Endometrium (tissue), 2 donors: ENCODE measurements at regions not wholly inside any gene's neighbourhood (a gene's known extent, or its start where the extent isn't known, plus 50 kb on each side); places are given as distances from the start of the nearest gene placed in this dataset.
A peak's percentile ranks its signal among the peaks of the same experiment; 100 is the strongest.
"Not testable (repeated sequence)": the region's sequence is repeated elsewhere in the genome, so short reads cannot be mapped to it uniquely, and the experiment has no call there.

ENCODE experiments used
- FAIRE-seq: peaks from 2 replicates; lab custom pipeline; 2012; peaks lifted over from hg19 to GRCh38; lab: Jason Lieb, UNC
- donor health status: control.
- donor health status: control.

DNA sequence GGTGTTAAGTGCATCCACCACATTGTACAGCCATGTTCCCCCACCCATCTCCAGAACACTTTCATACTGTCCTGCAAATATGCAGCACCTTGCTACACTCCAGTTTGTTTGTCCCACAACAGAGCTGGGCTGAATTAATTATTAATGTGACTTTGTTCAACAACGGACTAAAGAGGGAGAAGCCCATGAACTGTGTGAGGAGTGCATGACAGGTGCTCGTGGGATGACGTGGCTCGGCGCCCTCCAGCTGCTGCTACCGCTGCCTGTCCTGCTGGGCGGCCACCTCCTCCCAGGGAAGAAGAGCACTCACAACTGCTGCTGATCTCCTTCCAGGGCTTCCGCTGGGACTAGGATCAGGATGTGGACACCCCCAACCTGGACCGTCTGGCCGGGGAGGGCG, 111.2 kb upstream of the DEFB108B start:
- not testable (repeated sequence) for FAIRE-seq

DNA sequence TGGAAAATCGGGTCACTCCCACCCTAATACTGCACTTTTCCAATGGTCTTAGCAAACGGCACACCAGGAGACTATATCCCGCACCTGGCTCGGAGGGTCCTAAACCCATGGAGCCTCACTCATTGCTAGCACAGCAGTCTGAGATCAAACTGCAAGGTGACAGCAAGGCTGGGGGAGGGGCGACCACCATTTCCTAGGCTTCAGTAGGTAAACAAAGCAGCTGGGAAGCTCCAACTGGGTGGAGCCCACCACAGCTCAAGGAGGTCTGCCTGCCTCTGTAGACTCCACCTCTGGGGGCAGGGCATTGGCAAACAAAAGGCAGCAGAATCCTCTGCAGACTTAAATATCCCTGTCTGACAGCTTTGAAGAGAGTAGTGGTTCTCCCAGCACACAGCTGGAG, 109.0 kb upstream of the DEFB108B start:
- not testable (repeated sequence) for FAIRE-seq

DNA sequence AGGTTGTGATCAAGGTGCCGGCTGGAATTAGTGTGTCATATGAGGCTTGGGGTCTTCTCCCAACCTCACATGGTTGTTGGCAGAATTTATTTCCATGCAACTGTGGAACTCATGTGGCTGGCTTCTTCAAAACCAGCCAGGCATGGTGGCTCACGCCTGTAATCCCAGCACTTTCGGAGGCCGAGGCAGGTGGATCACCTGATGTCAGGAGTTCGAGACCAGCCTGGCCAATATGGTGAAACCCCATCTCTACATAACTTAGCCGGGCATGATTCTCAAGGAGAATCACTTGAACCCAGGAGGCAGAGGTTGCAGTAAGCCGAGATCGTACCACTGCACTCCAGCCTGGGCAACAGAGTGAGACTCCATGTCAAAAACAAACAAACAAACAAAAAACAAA, 102.3 kb upstream of the DEFB108B start:
- not testable (repeated sequence) for FAIRE-seq

DNA sequence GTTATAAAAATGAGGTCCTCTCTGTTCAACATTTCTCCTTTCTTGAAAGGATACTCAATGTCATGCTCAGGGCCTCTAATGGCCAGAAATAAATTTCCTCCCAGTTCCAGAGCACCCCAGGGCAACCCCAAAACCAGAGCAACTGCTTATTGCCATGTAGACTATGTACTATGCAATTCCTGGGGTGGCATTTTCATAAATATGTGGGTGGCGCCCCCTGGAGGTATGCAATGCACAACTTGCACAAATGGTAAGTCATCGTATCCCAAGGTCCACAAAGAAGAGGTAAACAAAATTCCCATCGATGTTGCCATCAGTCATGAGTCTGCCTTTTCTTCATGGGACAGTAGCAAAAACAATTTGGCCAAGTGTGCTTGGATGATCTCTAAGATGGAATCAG, 98.6 kb upstream of the DEFB108B start:
- FAIRE-seq: not testable (repeated sequence)

DNA sequence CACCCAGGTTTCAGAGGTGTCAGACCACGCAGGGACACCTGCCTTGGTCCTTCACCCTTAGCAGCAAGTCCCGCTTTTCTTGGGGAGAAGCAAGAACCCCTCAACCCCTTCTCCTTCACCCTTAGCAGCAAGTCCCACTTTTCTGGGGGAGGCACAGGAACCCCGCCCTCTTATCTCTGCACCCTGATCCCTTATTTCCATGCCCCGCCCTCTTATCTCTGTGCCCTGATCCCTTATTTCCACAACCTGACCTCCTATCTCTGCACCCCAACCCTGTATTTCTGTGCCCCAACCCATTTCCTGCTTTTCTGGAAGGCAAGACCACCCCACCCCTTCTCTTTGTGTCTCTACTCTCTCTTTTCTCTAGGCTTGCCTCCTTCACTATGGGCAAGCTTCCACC, 94.7 kb upstream of the DEFB108B start:
- not testable (repeated sequence) for FAIRE-seq

DNA sequence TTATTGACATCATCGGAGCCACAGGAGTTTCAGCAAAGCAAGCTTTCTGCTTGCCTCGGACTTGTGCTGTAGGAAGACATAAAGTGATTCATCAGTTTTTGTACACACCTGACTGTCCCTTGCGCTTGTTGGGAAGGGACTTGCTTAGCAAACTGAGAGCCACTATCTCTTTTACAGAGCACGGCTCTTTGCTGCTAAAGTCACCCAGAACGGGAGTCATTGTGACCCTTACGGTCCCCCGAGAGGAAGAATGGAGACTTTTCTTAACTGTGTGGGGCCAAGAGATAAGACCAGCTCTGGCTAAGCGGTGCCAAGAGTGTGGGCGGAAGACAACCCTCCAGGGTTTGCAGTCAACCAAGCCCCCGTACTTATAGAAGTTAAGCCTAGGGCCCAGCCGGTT, 89.6 kb upstream of the DEFB108B start:
- not testable (repeated sequence) for FAIRE-seq

DNA sequence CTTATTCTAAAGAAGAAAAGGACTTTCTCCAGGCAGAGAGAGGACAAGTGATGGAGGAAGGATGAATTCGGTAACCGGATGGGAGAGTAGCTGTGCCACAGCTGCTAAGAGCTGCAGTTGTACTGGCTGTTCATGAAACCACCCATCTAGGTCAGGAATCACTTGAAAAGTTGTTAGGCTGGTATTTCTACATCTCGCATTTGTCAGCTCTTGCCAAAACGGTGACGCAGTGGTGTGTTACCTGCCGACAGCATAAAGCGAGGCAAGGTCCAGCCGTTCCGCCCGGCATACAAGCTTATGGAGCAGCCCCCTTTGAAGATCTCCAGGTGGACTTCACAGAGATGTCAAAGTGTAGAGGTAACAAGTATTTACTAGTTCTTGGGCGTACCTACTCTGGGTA, 87.3 kb upstream of the DEFB108B start:
- FAIRE-seq: not testable (repeated sequence)

DNA sequence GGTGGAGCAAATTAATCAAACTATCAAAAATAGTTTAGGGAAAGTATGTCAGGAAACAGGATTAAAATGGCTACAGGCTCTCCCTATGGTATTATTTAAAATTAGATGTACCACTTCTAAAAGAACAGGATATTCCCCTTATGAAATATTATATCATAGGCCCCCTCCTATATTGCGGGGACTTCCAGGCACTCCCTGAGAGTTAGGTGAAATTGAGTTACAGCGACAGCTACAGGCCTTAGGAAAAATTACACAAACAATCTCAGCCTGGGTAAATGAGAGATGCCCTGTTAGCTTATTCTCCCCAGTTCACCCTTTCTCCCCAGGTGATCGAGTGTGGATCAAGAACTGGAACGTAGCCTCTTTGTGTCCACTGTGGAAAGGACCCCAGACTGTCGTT, 86.7 kb upstream of the DEFB108B start:
- FAIRE-seq: not testable (repeated sequence)

DNA sequence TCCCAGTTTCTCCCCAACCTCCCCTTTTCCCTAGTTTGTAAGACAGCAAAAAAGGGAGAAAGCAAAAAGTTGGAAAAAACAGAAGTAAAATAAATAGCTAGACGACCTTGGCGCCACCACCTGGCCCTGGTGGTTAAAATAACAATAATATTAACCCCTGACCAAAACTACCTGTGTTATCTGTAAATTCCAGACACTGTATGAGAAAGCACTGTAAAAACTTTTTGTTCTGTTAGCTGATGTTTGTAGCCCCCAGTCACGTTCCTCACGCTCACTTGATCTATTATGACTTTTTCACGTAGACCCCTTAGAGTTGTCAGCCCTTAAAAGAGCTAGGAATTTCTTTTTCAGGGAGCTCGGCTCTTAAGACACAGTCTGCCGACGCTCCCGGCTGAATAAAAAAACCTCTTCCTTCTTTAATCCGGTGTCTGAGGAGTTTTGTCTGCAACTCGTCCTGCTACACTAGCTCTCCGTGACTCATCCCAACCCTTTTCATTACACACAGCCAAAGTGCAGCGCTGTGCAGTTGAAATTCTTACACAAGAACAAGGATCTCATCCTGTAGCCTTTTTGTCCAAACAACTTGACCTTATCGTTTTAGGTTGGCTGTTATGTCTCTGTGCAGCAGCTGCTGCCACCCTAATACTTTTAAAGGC, 83.9 kb upstream of the DEFB108B start:
- FAIRE-seq: not testable (repeated sequence)

DNA sequence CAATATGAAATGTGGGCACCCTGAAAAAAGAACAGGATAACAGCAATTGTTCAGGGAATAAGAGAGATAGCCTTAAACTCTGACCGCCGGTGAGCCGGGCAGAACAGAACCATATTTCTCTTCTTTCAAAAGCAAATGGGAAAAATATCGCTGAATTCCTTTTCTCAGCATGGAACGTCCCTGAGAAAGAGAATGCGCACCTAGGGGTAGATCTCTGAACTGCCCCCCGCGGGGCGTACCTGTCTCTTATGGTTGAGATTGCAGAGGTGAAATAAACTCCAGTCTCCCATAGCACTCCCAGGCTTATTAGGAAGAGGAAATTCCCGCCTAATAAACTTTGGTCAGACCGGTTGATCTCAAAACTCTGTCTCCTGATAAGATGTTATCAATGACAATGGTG, 82.1 kb upstream of the DEFB108B start:
- FAIRE-seq: not testable (repeated sequence)

DNA sequence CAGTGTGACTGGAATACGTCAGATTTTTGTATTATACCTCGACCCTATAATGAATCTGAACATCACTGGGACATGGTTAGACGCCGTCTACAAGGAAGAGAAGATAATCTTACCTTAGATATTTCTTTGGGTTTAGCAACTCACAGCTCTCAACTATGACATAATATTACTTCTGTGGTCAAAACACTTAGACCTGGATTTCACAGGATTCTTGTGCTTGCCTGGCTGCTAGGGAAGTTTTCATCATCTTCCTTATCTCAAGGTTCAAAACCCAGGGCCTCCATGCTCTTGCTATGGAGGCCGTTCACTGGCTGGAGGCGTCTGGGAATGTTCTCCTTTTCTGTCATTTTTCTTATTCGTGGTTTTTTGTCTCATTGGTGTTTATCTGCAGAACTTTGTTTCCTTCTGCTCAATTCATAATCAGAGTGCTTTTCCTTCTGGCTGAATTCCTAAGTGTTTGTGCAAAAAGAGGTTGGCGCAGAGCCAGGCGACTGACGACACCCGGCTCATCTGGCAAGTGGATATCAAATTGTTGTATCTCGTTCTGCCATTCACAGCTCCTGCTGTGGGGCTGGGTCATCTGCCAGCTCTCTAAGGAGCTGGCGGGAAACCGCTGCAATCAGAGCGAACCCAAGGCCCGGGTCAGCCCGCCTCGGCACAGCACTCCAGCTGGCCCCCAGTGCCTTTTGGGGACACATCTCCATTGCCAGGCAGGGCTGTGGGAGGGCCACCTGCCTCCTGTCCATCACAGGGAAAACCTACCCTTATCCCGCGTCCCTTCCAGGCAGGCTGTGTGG, 68.1 kb upstream of the DEFB108B start:
- not testable (repeated sequence) for FAIRE-seq

DNA sequence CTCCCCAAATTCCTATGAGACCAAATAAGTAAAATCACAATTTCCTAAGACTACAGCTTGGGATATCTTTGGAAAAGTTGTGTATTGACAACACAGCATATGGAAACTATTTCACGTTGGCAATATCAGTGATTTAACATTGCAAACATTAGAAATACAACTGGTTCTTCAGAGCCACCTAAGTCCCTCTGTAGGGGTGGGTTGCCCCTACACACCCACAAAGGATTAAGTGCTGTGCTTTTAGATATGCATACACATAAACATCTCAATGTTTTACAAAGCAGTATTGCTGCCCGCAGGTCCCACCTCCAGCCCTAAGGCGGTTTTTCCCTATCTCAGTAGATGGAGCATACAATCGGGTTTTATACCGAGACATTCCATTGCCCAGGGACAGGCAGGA, 66.0 kb upstream of the DEFB108B start:
- not testable (repeated sequence) for FAIRE-seq

DNA sequence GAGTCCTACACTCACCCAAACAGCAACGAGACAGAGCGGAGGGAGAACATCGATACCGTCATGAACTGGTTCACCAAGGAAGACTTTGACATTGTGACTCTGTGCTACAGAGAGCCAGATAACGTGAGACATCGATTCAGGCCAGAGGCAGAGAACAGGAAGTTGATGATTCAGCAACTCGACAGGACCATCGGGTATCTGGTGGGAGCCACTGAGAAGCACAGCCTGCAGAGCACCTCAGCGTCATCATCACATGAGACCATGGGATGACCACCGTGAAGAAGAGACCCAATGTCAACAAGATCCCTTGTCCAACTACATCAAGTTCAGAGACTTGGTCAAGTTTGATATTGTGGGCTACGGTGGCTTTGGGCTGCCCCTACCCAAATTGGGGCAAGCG, 60.8 kb upstream of the DEFB108B start:
- FAIRE-seq: not testable (repeated sequence)

DNA sequence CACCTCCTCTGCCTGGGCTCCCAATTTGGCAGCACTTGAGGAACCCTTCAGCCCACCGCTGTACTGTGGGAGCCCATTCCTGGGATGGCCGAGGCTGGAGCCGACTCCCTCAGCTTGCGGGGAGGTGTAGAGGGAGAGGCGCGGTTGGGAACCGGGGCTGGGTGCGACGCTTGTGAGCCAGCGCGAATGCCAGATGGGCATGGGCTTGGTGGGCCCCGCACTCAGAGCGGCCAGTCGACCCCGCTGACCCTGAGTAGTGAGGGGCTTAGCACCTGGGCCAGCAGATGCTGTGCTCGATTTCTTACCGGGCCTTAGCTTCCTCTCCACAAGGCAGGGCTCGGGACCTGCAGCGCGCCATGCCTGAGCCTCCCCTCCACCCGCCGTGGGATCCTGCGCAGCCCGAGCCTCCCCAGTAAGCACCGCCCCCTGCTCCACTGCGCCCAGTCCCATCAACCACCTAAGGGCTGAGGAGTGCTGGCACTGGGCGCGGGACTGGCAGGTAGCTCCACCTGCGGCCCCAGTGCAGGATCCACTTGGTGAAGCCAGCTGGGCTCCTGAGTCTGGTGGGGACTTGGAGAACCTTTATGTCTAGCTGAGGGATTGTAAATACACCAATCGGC, 58.3 kb upstream of the DEFB108B start:
- no peak for FAIRE-seq

DNA sequence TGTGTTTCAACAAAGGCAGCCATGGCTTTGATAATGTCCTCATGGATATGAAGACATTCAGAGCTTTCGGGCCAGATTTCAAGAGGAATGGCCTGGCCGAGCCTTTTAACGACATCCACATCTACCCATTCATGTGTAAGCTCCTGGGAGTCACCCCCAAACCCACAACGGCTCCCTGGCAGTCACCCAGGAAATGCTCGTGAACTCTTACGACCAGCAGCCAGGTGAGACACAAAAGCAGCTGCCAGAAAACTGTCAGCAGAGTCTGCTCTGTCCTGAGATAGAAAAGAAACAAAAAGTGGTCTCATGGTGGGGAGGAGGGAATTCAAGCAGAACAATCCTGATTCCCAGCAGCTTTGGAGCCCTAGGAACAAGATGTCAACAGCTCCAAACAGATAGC, 52.9 kb upstream of the DEFB108B start:
- peak; percentile 29 for FAIRE-seq

DNA sequence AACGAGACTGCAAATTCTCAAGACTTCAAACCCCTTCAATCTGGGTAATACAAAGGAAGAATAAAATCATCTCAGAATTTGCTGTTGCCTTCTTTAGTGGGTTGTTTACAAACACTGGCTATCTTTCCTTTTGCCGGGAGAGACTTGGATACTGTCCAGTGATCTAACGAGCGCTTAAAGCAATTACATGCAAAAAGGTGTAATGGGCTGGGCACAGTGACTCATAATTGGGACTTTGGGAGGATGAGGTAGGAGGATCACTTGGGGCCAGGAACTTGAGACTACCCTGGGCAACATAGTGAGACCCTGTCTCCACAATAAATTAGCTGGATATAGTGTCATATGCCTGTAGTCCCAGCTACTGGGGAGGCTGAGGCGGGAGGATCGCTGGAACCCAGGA, 52.2 kb upstream of the DEFB108B start:
- not testable (repeated sequence) for FAIRE-seq

DNA sequence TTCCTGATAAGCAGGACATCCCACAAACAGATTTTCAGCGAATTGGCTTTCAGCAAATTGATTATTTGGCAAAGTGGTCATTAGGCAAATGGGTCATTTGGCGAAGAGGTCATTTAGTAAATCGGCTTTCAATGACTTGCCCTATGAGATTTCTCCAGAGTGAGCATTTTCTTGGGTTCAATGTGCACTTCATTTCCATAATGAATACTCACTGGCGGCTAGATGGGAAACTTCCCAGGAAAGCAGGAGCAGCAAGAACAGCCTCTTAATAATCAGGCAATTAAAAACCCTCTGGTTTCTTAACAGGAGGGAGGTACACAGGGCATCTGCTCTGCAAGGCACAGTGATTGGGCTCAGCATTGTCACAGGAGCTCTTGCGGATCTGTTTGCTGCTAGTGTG, 51.5 kb upstream of the DEFB108B start:
- FAIRE-seq: not testable (repeated sequence)

DNA sequence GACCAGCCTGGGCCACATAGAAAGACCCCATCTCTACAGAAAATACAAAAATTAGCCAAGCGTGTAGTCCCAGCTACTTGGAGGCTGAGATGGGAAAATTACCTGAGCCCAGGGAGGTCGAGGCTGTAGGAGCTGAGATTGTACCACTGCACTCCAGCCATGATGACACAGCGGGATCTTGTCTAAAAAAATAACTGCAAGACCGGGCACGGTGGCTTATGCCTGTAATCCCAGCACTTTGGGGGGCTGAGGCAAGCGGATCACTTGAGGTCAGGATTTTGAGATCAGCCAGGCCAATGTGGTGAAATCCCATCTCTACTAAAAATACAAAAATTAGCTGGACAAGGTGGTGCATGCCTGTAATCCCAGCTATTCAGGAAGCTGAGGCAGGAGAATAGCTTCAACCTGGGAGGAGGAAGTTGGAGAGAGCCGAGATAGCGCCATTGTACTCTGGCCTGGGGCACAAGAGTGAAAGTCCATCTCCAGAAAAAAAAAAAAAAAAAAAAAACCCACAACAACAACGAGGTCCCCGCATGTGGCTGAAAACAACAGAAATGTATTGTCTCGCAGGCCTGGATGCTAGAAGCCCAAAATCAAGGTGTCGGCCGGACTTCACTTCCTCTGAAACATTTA, 50.7 kb upstream of the DEFB108B start:
- FAIRE-seq: not testable (repeated sequence)

DNA sequence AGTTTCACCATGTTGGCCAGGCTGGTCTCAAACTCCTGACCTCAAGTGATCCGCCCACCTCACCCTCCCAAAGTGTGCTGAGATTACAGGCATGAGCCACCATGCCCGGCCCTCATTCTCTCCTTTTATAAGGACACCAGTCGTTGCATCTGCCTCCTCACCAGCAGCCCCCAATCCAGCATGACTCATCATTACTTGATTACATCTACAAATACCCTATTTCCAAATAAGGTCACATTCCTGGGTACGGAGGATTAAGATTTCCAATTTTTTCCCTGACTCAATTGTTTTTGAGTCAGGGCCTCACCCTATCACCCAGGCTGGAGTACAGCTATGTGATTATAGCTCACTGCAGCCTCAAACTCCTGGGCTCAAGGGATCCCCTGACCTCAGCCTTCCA, 49.8 kb upstream of the DEFB108B start:
- not testable (repeated sequence) for FAIRE-seq
